Psoas muscle (tissue), 7 donors: ENCODE measurements at regions not wholly inside any gene's neighbourhood (a gene's known extent, or its start where the extent isn't known, plus 50 kb on each side); places are given as distances from the start of the nearest gene placed in this dataset.

ENCODE experiments used
- ATAC-seq, 4 donors: fragments of 200-7000 bp; cut with Tn5 transposase; one replicate each; pipeline ENCODE4 v1.9.1; 2020; ENCODE audit warnings: moderate library complexity in 3 of 4, mild to moderate bottlenecking in 2 of 4
- DNase-seq, 2 donors: peaks; one replicate each; pipeline ENCODE4 v3.0.0-alpha.2; 2020
- H3K27ac ChIP-seq: fragments of 200-600 bp; one replicate; pipeline ENCODE4 v1.8.0; 2022
- H3K27me3 ChIP-seq, 3 donors: fragments of 200-600 bp in 1 of 3; one replicate each; pipeline versions ENCODE4 v1.6.1 to v1.8.0; 2013 to 2022; ENCODE audit warnings: low read length in 2 of 3, mild to moderate bottlenecking in 2 of 3, moderate library complexity in 1 of 3; ENCODE audit not compliant: insufficient read depth in 3 of 3
- H3K36me3 ChIP-seq, 2 donors: fragments of 200-600 bp in 1 of 2; one replicate each; pipeline versions ENCODE4 v1.6.1 to v1.8.0; 2013 to 2022; ENCODE audit warnings: low read depth in 1 of 2, mild to moderate bottlenecking in 1 of 2, moderate library complexity in 1 of 2; ENCODE audit not compliant: insufficient read depth in 1 of 2
- H3K4me1 ChIP-seq: fragments of 200-600 bp; one replicate; pipeline ENCODE4 v1.8.0; 2022
- H3K4me3 ChIP-seq: fragments of 200-600 bp; one replicate; pipeline ENCODE4 v1.8.0; 2022; ENCODE audit warnings: mild to moderate bottlenecking
- H3K9me3 ChIP-seq: fragments of 200-600 bp; one replicate; pipeline ENCODE4 v1.8.0; 2022
- CTCF ChIP-seq: fragments of 200-600 bp; IDR thresholded peaks from one replicate; pipeline ENCODE4 v1.8.0; 2022; ENCODE audit warnings: antibody characterized with exemption
- WGBS, 3 donors: extraction: QIAGEN DNeasy Blood & Tissue Kit; methylation state at CpG; one replicate each; pipeline versions ENCODE4 v1.1.6 to v1.1.7; 2013; 5-methylcytosine and 5-hydroxymethylcytosine counted together
- intact Hi-C, 2 donors: fragments of 100-400 bp; cut with DNase I; formaldehyde crosslinking; loops; one replicate each; pipeline versions ENCODE4 v1.11.0 to v1.14.2; 2022
- donor health status: healthy with polysubstance abuse.
- donor health status: DM: no; HTN: no; CAD: no; lungs with moderate emphysema.
- donor health status: Bipolar disorder and iron deficiency.
- donor health status: healthy.
- donor health status: DM: yes; HTN: yes; CAD: no.
- donor health status: DM: no; HTN: no; CAD: no.
- donor health status: DM: yes; HTN: yes; CAD: no.

GRCh38 chr10:3616880-3617279 is 168.1 kb downstream of the KLF6 start:
- no peak for TF ChIP-seq CTCF
- no peaks in the 10 kb centered on the region for H3K4me1 ChIP-seq
- DNase-seq = no peak
- H3K27me3 ChIP-seq = no peaks in the 10 kb centered on the region
- no peak for ATAC-seq
- intact Hi-C loops = no loop called here
- H3K27ac ChIP-seq = no peak overlapping the region
- H3K9me3 ChIP-seq = peaks cover 7% of the 10 kb centered on the region
- H3K4me3 ChIP-seq = no peak overlapping the region
- no peaks in the 10 kb centered on the region for H3K36me3 ChIP-seq

- TF ChIP-seq CTCF = no peak
- Histone ChIP-seq H3K9me3 (no peaks in the 10 kb centered on the region), H3K4me3 (no peak overlapping the region)
These were observed 171.7 kb downstream of the KLF6 start for GRCh38 chr10:3613318-3613717.

GRCh38 chr10:3612183-3613001 is 172.6 kb downstream of the KLF6 start:
- H3K27ac ChIP-seq = no peak overlapping the region
- no peaks in the 10 kb centered on the region for H3K27me3 ChIP-seq
- H3K9me3 ChIP-seq = no peaks in the 10 kb centered on the region
- H3K4me1 ChIP-seq = no peaks in the 10 kb centered on the region
- no peak for DNase-seq
- no peak for ATAC-seq
- no peaks in the 10 kb centered on the region for H3K36me3 ChIP-seq
- WGBS, 3 donors = 83 to 93% (median 90%) methylated on average over 3 of the region's 3 CpGs
- intact Hi-C loops = no loop called here
- no peak overlapping the region for H3K4me3 ChIP-seq
- TF ChIP-seq CTCF = no peak

More at GRCh38 chr10:3613318-3613717, 171.7 kb downstream of the KLF6 start:
- no peaks in the 10 kb centered on the region for H3K36me3 ChIP-seq
- DNase-seq (no peak), ATAC-seq (no peak)
- no peak overlapping the region for H3K27ac ChIP-seq
- WGBS, 3 donors = 60 to 77% (median 67%) methylated on average over 1 of the region's 1 CpG
- H3K27me3 ChIP-seq = no peaks in the 10 kb centered on the region
- no peaks in the 10 kb centered on the region for H3K4me1 ChIP-seq
- intact Hi-C loops = no loop called here

GRCh38 chr10:3606309-3606708 is 178.7 kb downstream of the KLF6 start:
- no peak for TF ChIP-seq CTCF
- intact Hi-C loops = no loop called here
- ATAC-seq (no peak), DNase-seq (no peak)
- H3K4me1 ChIP-seq = no peaks in the 10 kb centered on the region
- WGBS, 3 donors = 85 to 92% (median 90%) methylated on average over 1 of the region's 1 CpG
- H3K4me3 ChIP-seq = no peak overlapping the region
- H3K9me3 ChIP-seq = no peaks in the 10 kb centered on the region
- H3K27ac ChIP-seq = no peak overlapping the region
- H3K36me3 ChIP-seq = no peaks in the 10 kb centered on the region
- H3K27me3 ChIP-seq = no peaks in the 10 kb centered on the region

- Histone ChIP-seq H3K27me3 (no peaks in the 10 kb centered on the region), H3K27ac (no peak overlapping the region), H3K9me3 (no peaks in the 10 kb centered on the region), H3K4me1 (no peaks in the 10 kb centered on the region), H3K4me3 (no peak overlapping the region), H3K36me3 (no peaks in the 10 kb centered on the region)
- TF ChIP-seq CTCF = no peak
- DNase-seq = no peak
- ATAC-seq = no peak
- intact Hi-C loops = no loop called here
- WGBS, 3 donors = 89 to 94% (median 92%) methylated on average over 2 of the region's 2 CpGs
These were observed 179.1 kb downstream of the KLF6 start for GRCh38 chr10:3605882-3606281.
